Cardiac fibroblast (primary cell): ENCODE measurements at regions not wholly inside any gene's neighbourhood (a gene's known extent, or its start where the extent isn't known, plus 50 kb on each side); places are given as distances from the start of the nearest gene placed in this dataset.

Experiments
- DNase-seq, 2 donors: peaks; one replicate each; pipeline versions ENCODE4 v3.0.0 to v3.0.0-alpha.2; 2010; ENCODE audit warnings: low read depth in 2 of 2
- H3K4me3 ChIP-seq, 2 donors: replicated peaks in 1 of 2; 1 replicate in 1 of 2; 2 replicates in 1 of 2; pipeline ENCODE4 v1.5.1; 2011; ENCODE audit warnings: low read depth in 2 of 2, low read length in 2 of 2, mild to moderate bottlenecking in 2 of 2, moderate library complexity in 1 of 2
- CTCF ChIP-seq: IDR thresholded peaks from one replicate; pipeline ENCODE4 v1.5.1; 2011; ENCODE audit warnings: low read depth, mild to moderate bottlenecking, low read length, inconsistent platforms

DNA sequence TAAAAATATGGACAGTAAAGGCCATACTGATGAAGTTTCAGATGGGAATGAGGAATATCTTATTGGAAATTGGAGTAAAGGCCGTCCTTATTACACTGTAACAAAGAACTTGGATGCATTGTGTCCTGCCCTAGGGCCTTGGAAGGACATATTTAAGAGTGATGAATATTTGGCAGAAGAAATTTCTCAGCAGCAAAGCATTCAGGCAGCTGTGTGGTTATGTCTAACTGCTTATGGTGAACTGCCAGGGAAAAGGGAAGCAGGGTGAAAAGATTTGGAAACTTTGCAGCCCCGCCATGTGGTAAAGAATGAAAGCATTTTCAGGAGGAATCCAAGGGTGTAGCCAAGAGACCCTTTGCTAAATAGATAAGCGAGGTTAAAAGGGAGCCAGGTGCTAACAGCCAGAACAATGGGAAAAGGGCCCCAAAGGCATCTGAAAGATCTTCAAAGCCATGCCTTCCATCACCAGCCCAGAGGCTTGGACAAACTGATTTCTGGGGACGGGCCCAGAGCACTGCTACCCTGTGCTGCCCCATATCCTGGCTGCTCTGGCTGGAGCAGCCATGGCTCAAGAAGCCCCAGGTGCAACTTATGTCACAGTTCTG lies 200.0 kb downstream of the PTPRU start:
- TF ChIP-seq CTCF, result no peak
- no peak for DNase-seq
- H3K4me3 ChIP-seq, result no peak overlapping the region

DNA sequence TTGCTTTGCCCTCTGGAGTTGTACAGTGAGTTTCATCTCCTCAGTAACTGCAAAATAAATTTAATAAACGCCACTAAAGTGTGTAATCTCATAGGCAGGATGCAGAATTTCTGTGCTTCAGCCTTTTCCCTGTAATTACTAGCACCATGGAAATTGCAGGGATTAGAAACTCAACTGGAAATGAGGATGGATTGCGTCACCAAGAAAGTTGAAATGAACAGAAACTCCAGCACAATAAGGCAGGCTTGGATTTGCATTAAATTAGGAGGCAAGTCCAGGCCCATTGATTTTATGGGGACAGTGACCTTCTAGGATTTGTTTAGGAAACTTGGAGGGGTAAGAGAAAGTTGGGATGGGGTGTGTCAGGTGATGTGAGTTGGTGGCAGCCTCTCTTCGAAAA lies 197.5 kb downstream of the PTPRU start:
- TF ChIP-seq CTCF, result no peak
- no peak for DNase-seq

GRCh38 chr1:29431138-29431537 lies 194.8 kb downstream of the PTPRU start:
- TF ChIP-seq CTCF, result no peak
- no peak for DNase-seq
- no peak overlapping the region for H3K4me3 ChIP-seq

More for the DNA sequence above, 197.5 kb downstream of the PTPRU start:
- H3K4me3 ChIP-seq, result no peak overlapping the region

DNA sequence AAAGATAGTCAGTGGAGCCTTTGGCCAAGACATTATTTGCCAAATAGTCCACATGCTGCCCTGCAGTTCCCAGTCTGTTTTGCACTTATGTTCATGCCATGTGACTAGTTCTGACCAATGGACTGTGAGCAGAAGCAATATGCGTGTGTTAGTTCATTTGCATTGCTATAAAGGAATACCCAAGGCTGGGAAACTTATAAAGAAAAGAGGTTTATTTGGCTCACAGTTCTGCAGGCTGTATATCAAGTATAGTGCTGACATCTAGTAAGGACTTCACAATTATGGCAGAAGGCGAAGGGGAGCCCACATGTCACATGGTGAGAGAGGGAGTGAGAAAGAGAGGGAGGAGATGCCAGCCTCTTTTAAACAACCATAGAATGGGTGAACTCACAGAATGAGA lies 193.3 kb downstream of the PTPRU start:
- no peak for DNase-seq
- TF ChIP-seq CTCF, result no peak
- H3K4me3 ChIP-seq, result no peak overlapping the region

DNA sequence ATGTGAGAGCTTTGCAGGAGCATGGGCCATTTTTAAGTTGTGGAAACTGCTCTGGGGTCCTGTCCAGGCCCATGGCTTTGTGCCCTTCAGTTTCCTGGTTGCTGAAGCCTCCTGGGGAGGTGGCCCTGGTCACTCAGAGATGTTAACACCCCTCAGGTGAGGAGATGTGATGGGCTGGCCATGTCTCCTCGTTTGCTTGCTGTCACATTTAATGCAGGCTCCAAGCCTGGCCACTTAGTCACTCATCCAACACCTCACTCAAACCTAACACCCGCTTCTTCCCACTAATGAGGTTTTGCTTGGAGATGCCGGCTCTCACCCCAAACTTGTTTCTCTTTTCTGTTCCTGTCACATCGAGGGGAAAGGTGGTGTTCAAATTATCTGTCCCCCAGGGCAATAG lies 192.7 kb downstream of the PTPRU start:
- TF ChIP-seq CTCF, result no peak
- no peak for DNase-seq
- no peak overlapping the region for H3K4me3 ChIP-seq

DNA sequence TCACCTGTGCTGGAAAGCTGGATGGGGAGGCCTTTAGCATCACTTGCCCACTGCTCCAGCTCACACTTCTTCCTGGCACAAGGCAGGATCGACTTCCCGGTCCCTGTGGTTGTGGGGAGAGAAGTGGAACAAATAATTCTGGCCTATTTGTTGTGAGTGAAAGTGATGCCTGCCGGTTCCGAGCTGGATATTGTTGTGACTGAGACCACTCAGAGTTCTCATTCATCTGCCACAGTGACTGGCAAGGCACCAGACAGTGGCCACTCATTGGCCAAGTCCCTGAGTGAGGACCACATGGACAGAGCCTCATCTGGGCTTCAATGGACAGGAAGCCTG lies 191.9 kb downstream of the PTPRU start:
- TF ChIP-seq CTCF, result no peak
- no peak for DNase-seq
- H3K4me3 ChIP-seq, result no peak overlapping the region

DNA sequence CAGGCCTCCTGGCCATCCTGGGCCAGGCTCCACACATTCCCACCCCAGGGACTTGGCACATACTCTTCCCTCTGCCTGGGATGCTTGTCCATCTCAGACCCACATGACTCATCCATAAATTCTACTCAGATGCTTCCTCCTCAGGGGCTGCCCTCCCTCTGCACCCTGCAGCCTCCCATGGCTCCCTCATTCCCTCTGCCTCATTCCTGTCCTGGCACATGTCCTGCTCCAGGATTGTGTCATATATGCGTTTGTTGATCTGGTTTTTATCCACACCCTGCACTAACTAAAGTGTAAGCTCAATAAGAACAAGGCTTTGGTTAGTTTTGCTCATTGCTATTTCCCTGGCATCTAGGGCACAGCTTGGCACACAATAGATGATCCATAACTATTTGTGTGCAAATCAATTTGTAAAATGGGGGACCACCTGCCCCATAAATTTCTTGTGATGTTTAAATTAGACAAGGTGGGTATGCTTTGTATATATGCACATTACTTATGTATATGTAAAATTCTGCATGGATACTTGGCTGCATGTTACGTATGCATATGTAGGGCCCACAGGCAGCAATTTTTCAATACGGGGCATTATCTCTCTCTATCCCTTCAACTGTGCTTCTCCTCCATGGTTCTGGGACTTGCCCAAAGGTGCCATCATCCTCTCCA lies 191.4 kb downstream of the PTPRU start:
- DNase-seq, result no peak
- no peak overlapping the region for H3K4me3 ChIP-seq
- TF ChIP-seq CTCF, result no peak
